ENCODE measurements at regions not wholly inside any gene's neighbourhood (a gene's known extent, or its start where the extent isn't known, plus 50 kb on each side); places are given as distances from the start of the nearest gene placed in this dataset.

- no peak for DNase-seq
Measured at GRCh38 chr2:16328521-16329190, 337.0 kb downstream of the CYRIA start.

- no peak for DNase-seq
Measured at GRCh38 chr2:16327326-16327725, 338.3 kb downstream of the CYRIA start.

- no peak for DNase-seq
Measured at GRCh38 chr2:16326711-16327300, 338.8 kb downstream of the CYRIA start.

GRCh38 chr2:16325976-16326510 is 339.6 kb downstream of the CYRIA start:
- no peak for DNase-seq

- no peak for DNase-seq
Measured at GRCh38 chr2:16325016-16325975, 340.3 kb downstream of the CYRIA start.

GRCh38 chr2:16324544-16324937 is 341.1 kb downstream of the CYRIA start:
- DNase-seq, result no peak

GRCh38 chr2:16323551-16324543 is 341.8 kb downstream of the CYRIA start:
- no peak for DNase-seq

GRCh38 chr2:16323126-16323520 is 342.5 kb downstream of the CYRIA start:
- DNase-seq, result no peak

- no peak for DNase-seq
Measured at GRCh38 chr2:16322308-16323125, 343.1 kb downstream of the CYRIA start.

GRCh38 chr2:16321872-16322271 is 343.8 kb downstream of the CYRIA start:
- no peak for DNase-seq

GRCh38 chr2:16321256-16321655 is 344.4 kb downstream of the CYRIA start:
- no peak for DNase-seq

GRCh38 chr2:16320716-16321115 is 344.9 kb downstream of the CYRIA start:
- DNase-seq, result no peak

GRCh38 chr2:16319551-16320121 is 346.0 kb downstream of the CYRIA start:
- no peak for DNase-seq

GRCh38 chr2:16318474-16319195 is 347.0 kb downstream of the CYRIA start:
- DNase-seq, result no peak

- no peak for DNase-seq
Measured at GRCh38 chr2:16318051-16318450, 347.6 kb downstream of the CYRIA start.

GRCh38 chr2:16317211-16317830 is 348.3 kb downstream of the CYRIA start:
- no peak for DNase-seq

- no peak for DNase-seq
Measured at GRCh38 chr2:16316456-16317210, 349.0 kb downstream of the CYRIA start.

- DNase-seq, result no peak
Measured at GRCh38 chr2:16315908-16316307, 349.7 kb downstream of the CYRIA start.

GRCh38 chr2:16315458-16315835 is 350.2 kb downstream of the CYRIA start:
- DNase-seq, result no peak

Data from activated CD4-positive, alpha-beta T cell treated with anti-CD3 and anti-CD28 coated beads for 4 hours (primary cell).